CD4-positive, alpha-beta T cell treated with Interleukin-6 at 100 ng/mL for 8 hours (primary cell): ENCODE measurements at regions not wholly inside any gene's neighbourhood (a gene's known extent, or its start where the extent isn't known, plus 50 kb on each side); places are given as distances from the start of the nearest gene placed in this dataset.

ENCODE experiments used
- DNase-seq: peaks from one replicate; pipeline ENCODE4 v3.0.0-alpha.2; 2020; ENCODE audit warnings: mixed read lengths, low spot score

GRCh38 chr2:71936076-71937030 lies 211.3 kb downstream of the CYP26B1 start:
- DNase-seq = no peak

- DNase-seq = no peak
These were observed 212.3 kb downstream of the CYP26B1 start for GRCh38 chr2:71935262-71935848.

GRCh38 chr2:71934595-71935261 lies 212.9 kb downstream of the CYP26B1 start:
- DNase-seq = no peak

- DNase-seq = no peak
These were observed 213.4 kb downstream of the CYP26B1 start for GRCh38 chr2:71934320-71934593.

- DNase-seq = no peak
These were observed 214.0 kb downstream of the CYP26B1 start for GRCh38 chr2:71933467-71934319.

- no peak for DNase-seq
These were observed 214.7 kb downstream of the CYP26B1 start for GRCh38 chr2:71932780-71933466.

- DNase-seq = no peak
These were observed 215.5 kb downstream of the CYP26B1 start for GRCh38 chr2:71932037-71932779.

GRCh38 chr2:71930049-71930681 lies 217.5 kb downstream of the CYP26B1 start:
- DNase-seq = no peak

GRCh38 chr2:71929482-71929772 lies 218.2 kb downstream of the CYP26B1 start:
- DNase-seq = no peak

GRCh38 chr2:71928734-71929481 lies 218.8 kb downstream of the CYP26B1 start:
- no peak for DNase-seq

- no peak for DNase-seq
These were observed 219.6 kb downstream of the CYP26B1 start for GRCh38 chr2:71927757-71928715.

GRCh38 chr2:71926876-71927756 lies 220.5 kb downstream of the CYP26B1 start:
- no peak for DNase-seq

GRCh38 chr2:71926089-71926447 lies 221.6 kb downstream of the CYP26B1 start:
- DNase-seq = no peak

GRCh38 chr2:71925268-71926088 lies 222.2 kb downstream of the CYP26B1 start:
- no peak for DNase-seq

- DNase-seq = peak; percentile 47
These were observed 223.7 kb downstream of the CYP26B1 start for GRCh38 chr2:71923887-71924533.

GRCh38 chr2:71923143-71923525 lies 224.5 kb downstream of the CYP26B1 start:
- DNase-seq = no peak
